ENCODE measurements at regions not wholly inside any gene's neighbourhood (a gene's known extent, or its start where the extent isn't known, plus 50 kb on each side); places are given as distances from the start of the nearest gene placed in this dataset.

DNA sequence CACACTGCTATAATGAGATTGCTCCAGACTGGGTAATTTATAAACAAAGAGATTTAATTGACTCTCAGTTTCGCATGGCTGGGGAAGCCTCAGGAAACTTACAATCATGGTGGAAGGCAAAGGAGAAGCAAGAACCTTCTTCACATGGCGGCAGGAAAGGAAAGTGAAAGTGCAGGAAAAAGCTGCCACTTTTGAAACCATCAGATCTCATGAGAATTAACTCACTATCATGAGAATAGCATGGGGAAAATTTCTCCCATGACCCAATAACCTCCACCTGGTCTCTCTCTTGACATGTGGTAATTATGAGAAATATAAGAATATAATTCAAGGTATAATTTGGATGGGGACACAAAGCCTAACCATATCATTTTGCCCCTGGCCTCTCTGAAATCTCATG, 884.2 kb downstream of the GLUD2 start:
- TF ChIP-seq, protein P1, sequence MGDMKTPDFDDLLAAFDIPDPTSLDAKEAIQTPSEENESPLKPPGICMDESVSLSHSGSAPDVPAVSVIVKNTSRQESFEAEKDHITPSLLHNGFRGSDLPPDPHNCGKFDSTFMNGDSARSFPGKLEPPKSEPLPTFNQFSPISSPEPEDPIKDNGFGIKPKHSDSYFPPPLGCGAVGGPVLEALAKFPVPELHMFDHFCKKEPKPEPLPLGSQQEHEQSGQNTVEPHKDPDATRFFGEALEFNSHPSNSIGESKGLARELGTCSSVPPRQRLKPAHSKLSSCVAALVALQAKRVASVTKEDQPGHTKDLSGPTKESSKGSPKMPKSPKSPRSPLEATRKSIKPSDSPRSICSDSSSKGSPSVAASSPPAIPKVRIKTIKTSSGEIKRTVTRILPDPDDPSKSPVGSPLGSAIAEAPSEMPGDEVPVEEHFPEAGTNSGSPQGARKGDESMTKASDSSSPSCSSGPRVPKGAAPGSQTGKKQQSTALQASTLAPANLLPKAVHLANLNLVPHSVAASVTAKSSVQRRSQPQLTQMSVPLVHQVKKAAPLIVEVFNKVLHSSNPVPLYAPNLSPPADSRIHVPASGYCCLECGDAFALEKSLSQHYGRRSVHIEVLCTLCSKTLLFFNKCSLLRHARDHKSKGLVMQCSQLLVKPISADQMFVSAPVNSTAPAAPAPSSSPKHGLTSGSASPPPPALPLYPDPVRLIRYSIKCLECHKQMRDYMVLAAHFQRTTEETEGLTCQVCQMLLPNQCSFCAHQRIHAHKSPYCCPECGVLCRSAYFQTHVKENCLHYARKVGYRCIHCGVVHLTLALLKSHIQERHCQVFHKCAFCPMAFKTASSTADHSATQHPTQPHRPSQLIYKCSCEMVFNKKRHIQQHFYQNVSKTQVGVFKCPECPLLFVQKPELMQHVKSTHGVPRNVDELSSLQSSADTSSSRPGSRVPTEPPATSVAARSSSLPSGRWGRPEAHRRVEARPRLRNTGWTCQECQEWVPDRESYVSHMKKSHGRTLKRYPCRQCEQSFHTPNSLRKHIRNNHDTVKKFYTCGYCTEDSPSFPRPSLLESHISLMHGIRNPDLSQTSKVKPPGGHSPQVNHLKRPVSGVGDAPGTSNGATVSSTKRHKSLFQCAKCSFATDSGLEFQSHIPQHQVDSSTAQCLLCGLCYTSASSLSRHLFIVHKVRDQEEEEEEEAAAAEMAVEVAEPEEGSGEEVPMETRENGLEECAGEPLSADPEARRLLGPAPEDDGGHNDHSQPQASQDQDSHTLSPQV (IDR thresholded peaks at IDR 0.05): no peak
- TF ChIP-seq SUZ12 (IDR thresholded peaks at IDR 0.05; ENCODE audit: unreplicated experiment) (no peak), NBN (IDR thresholded peaks at IDR 0.05) (no peak), NFIC (IDR thresholded peaks at IDR 0.05; ENCODE audit: low read depth, low read length) (no peak), NFYB (IDR thresholded peaks at IDR 0.05; ENCODE audit: insufficient read depth, low read depth, low read length) (no peak), SP1 (IDR thresholded peaks at IDR 0.05; ENCODE audit: low read depth, low read length) (no peak), ZNF24 (IDR thresholded peaks at IDR 0.05) (no peak), BHLHE40 (IDR thresholded peaks at IDR 0.05; ENCODE audit: borderline replicate concordance in 1 of 2, low read depth in 2 of 2, low read length in 1 of 2) (no peak)
- TF ChIP-seq, protein P2, sequence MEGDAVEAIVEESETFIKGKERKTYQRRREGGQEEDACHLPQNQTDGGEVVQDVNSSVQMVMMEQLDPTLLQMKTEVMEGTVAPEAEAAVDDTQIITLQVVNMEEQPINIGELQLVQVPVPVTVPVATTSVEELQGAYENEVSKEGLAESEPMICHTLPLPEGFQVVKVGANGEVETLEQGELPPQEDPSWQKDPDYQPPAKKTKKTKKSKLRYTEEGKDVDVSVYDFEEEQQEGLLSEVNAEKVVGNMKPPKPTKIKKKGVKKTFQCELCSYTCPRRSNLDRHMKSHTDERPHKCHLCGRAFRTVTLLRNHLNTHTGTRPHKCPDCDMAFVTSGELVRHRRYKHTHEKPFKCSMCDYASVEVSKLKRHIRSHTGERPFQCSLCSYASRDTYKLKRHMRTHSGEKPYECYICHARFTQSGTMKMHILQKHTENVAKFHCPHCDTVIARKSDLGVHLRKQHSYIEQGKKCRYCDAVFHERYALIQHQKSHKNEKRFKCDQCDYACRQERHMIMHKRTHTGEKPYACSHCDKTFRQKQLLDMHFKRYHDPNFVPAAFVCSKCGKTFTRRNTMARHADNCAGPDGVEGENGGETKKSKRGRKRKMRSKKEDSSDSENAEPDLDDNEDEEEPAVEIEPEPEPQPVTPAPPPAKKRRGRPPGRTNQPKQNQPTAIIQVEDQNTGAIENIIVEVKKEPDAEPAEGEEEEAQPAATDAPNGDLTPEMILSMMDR (IDR thresholded peaks at IDR 0.05 in 2 of 3, conservative IDR thresholded peaks at IDR 0.05 in 1 of 3; ENCODE audit: control insufficient read depth in 2 of 3, extremely low read depth in 1 of 3, insufficient read depth in 1 of 3, low read depth in 3 of 3, low read length in 3 of 3): no peak
- TF ChIP-seq, protein P3, sequence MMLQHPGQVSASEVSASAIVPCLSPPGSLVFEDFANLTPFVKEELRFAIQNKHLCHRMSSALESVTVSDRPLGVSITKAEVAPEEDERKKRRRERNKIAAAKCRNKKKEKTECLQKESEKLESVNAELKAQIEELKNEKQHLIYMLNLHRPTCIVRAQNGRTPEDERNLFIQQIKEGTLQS (IDR thresholded peaks at IDR 0.05; ENCODE audit: borderline replicate concordance, extremely low read depth, low read depth, low read length): no peak
- TF ChIP-seq, protein P4, sequence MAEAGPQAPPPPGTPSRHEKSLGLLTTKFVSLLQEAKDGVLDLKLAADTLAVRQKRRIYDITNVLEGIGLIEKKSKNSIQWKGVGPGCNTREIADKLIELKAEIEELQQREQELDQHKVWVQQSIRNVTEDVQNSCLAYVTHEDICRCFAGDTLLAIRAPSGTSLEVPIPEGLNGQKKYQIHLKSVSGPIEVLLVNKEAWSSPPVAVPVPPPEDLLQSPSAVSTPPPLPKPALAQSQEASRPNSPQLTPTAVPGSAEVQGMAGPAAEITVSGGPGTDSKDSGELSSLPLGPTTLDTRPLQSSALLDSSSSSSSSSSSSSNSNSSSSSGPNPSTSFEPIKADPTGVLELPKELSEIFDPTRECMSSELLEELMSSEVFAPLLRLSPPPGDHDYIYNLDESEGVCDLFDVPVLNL (IDR thresholded peaks at IDR 0.05; ENCODE audit: low read depth, low read length): no peak

All from GM12878 (cell line).